ENCODE measurements at regions not wholly inside any gene's neighbourhood (a gene's known extent, or its start where the extent isn't known, plus 50 kb on each side); places are given as distances from the start of the nearest gene placed in this dataset.

DNA sequence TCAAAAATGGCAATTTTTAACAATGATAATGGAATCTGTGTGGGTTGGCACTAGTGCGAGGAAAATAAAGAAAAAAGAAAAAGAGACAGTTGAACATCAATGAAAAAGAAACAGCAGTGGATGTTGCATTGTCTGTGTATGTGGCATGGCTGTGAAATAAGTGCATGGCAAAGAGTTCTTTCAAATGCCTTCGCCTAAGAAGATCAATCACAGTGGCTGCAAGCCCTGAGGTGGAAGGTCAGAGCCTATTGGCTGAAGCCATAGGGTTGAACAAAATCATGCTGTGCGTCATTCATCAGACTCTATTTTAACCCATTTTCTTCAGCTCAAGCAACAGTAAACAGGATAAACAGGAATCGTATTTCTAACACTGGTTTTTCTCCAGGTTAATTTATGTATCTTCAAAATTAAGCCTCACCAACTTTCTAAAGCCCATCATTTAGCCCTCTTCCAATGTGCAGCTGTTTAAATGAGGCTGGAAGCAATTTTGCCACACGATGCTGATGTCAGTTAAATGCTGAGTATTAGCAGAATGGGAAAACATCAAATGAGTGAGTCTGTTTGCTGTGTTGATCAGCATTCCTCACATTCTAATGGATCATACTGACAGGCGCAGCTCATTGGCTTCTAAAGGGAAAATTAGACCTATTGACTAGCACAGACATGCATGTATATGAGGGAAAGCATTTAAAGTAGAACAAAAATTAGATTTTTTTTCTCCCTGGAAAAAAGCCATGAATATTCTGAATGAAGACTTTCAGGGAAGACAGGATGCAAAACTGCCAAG, 955.9 kb upstream of the EYS start:
- no peak for DNase-seq

DNA sequence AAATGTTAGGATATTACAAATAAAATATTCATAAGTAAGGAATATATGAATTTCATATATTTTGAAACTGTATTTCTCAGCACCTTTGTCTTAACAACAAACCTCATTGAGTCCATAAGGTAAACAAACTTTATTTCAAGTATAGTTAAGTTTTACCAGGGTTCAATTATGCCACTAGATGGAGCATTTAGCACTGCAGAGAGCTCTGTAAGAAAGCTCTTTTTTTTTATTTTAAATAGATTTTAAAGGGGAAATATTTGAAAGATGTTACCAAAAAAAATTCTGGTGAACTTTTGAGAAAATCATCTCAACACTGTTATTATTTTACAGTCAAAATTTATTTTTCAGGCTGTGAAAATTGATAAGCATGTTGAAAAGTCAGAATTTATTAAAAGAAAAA, 955.2 kb upstream of the EYS start:
- DNase-seq: no peak

DNA sequence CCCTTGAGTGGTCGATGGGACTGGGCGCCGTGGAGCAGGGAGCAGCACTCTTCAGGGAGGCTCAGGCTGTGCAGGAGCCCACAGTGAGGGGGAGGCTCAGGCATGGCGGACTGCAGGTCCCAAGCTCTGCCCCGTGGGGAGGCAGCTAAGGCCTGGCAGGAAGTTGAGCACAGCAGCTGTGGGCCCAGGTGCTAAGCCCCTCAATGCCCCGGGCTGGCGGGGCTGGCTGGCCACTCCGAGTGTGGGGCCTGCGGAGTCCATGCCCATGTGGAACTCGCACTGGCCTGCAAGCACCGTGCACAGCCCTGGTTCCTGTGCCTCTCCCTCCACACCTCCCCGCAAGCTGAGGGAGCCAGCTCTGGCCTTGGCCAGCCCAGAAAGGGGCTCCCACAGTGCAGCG, 948.4 kb upstream of the EYS start:
- DNase-seq: no peak

DNA sequence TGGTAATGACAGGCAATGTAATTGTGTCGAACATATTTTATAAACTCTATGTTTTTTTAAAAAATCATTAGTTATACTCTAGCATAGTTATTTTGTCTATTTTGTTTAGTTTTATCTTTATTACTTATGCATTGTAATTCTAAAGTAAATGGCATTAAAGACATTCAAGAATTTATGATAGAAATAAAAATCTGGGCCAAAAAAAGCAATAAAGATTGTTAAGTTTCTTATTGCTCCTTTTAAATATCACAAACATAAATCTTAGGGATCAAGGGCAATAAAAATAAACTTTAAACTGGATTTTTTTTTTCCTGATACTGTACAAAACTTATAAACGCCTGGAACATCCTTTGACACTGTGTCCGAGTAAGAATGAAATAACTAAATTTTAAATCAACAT, 931.5 kb upstream of the EYS start:
- DNase-seq: no peak

DNA sequence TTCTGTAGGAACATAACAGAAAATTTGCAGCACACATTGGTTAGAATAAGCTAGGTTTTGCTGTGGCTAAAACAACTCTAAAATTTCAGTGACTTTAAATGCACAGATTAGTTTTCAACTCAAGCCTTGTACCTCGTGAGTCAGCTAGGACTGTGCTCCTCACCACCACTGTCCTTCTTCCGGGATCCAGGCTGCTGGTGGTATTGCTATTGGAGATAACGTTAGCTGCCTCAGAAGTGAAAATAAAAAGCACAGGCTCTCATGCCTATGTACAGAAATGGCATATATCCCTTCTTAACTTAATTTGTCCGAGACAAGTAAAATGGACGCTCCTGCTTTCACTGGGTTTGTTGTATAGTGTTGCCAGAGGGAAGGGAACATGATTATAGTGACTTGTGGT, 931.1 kb upstream of the EYS start:
- DNase-seq: no peak

DNA sequence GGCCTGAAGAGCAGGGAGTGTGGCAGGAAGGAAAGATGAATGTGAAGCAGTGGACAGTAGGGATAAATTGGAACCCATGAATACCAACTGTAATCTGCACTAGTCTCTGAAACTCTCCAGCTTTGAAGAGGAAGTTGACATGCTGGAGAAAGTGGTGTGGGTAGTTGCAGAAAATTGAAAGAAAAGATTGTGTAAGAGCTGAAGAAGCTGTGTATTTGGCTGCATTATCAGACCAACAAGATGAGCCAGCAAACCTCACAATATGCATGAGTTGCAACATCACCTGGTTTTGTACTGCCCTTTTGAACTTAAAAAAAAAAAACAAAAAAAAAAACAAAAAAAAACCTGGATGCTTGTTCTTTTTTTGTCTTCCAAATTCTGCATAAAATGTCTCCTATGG, 921.9 kb upstream of the EYS start:
- no peak for DNase-seq

DNA sequence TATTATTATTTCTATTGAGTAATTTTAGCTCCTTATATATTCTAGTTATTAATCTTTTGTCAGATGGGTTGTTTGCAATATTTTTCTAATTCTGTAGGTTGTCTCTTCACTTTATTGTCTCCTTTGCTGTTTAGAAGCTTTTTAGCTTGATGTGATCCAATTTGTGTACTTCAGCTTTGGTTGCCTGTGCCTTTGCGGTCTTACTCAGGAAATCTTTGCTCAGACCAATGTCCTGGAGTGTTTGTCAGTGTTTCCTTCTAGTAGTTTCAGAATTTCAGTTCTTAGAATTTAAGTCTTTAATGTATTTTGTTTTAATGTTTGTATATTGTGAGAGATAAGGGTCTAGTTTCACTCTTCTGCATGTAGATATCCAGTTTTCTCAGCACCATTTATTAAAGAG, 916.0 kb upstream of the EYS start:
- no peak for DNase-seq

DNA sequence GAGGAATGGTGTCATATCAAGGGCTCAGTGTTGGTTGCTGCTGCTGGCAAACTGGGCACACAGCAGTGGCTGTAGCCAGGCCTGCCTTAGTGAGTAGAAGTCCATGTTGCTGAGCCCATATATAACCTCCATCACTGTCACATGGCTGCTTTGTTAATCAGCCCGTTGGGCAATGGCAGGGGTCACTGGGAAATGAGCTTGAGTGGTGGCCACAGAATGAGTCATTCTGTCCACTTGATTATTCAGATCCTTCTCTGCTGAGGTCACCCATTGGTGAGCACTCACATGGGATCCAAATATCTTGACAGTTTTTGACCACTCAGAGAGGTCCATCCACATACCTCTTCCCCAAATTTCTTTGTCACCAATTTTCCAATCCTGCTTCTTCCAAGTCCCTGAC, 898.9 kb upstream of the EYS start:
- DNase-seq: no peak

DNA sequence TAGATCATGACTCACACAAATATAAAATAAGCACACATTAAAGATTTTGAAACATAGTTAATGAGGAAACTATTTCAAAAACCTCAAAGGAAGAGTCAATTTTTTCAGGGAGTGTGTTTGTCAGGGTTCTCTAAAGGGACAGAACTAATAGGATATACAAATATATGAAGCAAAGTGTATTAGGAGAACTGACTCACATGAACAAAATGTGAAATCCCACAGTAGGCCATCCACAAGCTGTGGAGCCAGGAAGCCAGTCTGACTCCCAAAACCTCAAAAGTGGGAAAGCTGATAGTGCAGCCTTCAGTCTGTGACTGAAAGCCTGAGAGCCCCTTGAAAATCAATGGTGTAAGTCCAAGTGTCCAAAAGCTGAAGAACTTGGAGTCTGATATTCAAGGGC, 898.0 kb upstream of the EYS start:
- no peak for DNase-seq

DNA sequence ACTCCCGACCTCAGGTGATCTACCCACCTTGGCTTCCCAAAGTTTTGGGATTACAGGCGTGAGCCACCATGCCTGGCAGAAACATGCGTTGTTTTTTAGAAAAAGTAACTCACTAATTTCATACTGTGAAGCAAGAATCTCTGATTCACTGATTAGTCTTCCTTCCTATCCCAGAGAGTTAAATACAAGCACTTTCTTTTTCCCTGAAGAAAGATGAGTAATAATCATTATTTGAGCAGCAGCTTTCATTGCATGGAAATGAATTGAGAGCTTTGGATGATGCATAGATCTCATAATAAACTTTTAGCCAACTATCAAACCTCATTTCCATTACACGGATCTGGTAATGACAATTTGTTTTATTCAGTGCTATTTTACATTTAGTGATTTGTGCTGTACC, 892.5 kb upstream of the EYS start:
- DNase-seq: no peak

DNA sequence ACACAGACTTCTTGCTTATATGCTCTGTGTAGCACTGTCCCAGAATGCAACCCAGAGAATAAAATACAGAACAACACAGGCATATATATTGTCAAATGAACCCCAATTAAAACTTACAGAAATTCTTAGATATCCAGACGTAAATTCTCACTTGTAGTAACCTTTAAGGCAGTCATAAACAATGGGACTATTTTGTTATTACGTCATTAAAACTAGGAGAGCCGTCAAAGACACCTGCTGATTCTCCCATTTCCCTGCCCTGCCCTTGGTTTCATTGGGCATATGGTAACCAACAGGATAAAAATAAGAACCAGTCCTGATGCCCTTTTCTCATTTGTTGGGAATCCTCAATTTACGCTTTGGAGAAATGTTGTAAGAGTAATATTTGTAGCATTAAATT, 871.3 kb upstream of the EYS start:
- DNase-seq: no peak

DNA sequence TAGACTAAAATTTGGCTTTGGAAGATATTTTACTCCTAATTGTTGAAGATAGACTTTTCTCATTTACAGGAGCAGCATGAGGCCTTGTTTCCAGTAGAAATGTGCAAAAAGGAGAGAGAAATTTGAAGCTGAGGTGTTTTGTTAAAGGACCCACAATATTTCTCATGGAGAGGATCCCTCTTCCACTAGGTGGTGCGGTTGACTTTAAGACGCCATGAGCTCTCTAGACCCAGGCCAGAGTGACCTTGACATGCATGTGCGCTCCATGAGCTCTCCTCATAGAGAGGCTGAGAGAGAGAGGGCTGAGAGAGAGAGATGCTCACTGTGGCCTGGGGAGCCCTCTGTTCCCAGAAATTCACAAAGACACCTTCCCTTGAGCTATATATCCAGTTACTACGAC, 861.2 kb upstream of the EYS start:
- DNase-seq: no peak

DNA sequence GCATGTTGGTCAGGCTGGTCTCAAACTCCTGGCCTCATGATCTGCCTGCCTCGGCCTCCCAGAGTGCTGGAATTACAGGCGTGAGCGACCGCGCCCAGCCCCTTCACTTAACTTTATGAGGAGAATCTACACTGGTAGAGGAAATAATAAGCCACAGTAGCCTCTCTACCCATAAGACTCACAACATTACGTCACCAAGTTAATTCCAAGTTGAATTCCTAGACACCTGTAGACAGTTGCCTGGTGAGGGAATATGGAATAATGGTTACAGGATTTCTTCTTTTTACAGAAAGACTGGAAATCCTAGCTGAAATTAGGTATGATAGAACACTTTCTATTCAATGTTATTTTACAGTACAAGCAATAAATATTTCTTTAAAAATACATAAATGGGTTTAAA, 854.5 kb upstream of the EYS start:
- no peak for DNase-seq

DNA sequence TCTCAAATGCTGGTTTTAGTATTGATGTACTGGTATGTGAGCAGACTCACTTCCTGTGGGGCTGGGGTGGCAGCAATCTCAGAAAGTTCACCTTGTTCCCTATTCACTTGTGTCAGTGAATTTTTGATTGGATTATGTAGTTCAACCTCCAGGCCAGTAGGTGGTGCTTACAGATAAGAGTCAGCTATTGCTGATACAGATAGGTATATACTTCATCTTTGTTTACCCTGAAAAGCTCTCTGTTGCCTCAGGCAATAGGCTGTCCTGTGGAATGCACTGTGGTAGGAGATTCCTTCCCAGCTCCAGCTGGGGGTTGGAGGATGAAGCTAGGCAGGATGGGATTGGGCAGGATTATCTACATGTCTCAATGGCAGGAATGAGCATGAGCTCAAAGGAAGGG, 851.2 kb upstream of the EYS start:
- DNase-seq: no peak

DNA sequence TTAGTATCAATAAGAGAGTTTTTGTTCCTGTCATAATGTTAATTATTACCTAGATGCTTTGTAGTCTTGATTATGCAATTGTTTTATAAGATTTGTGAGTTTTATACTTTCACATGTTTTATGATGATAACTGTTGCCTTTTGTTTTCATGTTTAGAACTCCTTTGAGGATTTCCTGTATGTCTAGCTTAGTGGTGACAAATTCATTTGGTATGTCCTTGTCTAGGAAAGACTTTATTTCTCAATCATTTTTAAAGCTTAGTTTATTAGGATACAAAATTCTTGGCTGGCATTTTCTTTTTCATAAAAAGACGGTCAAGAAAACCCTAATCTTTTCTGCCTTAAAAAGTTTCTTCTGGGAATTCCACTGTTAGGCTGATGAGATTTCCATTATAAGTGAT, 849.9 kb upstream of the EYS start:
- DNase-seq: no peak

DNA sequence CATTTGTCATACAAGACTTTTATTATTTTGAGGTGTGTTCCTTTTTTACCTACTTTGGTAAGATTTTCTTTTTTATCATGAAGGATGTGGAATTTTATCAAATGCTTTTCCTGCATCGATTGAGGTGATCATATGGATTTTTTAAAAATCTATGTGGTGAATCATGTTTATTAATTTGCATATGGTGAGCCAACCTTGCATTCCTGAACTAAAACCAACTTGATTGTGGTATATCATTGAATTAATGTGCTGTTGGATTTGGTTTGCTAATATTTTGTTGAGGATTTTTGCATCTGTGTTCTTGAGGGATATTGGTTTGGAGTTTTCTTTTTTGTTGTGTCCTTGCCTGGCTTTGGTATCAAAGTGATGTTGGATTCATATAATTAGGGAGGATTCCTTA, 848.1 kb upstream of the EYS start:
- DNase-seq: no peak

DNA sequence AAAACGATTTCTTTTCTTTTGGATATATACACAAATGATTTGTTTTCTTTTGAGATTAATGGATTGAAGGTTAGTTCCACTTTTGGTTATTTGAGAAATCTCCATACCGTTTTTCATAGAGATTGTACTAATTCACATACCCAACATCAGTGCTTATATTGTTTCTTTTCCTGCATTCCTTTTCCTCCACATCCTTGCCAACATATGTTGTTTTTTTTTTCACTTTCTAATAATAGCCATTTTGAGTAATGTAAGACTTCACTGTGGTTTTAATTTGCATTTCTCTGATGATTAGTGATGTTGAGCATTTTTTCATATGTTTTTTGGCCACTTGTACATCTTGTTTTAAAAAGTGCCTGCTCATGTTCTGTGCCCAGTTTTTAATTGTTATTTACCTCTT, 846.4 kb upstream of the EYS start:
- DNase-seq: no peak

DNA sequence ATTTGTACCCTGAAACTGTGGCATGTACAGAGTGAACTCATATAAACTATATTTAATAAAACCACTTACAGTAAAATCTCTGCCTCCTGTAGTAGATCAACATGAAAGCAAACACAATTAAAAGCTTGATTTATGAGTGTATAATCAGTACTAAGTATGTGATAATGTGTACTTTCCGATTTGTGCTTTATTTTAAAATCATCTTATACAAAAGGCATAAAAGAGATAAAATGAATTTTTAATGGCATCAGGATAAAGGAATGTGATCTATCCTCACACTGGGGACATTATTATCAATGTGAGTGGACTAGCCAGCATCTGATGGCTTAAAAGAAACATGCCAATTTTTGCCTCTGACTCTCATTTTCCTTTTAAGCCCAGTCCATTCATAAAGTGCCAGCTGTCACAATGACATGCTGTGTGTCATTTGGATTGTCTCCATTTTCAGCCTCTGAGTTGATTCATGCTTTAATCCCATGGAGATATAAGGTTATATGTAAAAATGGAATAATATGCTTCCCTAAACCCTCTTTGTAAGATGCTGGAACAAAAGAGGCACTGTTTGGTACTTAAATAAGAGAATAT, 831.6 kb upstream of the EYS start:
- peak in 6 of 56 donors; percentile 0 to 5 (median 4) for DNase-seq

DNA sequence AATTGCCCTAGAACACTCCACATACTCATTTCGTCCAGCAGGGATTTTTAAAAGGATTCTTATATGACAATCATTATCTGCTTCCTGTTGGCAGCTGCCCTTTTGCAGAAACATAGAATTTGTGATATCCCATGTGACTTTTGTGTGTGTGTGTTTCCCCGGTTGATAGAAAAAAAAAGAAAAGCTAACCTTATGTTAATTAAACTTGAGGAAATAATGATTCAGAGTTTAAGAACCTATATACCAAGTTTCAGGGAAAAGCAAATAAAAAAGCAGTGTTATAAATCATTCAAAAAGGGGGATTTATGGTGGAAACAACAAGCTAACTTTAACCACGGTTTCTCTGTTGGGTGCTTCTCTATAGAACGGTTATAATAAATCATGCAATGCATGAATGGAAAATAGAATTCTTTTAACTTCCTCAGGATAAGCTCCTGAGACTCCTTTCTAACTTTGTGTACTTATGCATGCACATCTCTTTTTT, 826.9 kb upstream of the EYS start:
- no peak for DNase-seq

DNA sequence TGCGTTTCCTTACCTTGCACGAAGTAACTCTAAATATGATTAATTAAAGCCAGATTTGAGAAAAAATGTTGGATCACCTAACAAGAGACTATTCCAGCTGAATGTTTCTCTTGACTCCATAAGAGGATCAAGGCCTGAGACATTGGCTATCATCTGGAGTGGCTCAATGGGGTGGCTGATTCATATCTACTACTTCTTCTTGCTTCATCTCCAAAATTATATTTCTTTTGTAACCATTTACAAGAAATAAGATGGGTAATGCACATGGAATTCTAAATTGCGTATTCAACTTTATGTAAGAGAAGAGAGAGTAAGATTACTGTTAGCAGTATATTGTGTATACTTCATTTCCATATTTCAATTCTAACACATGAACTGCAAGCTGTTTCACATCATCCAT, 819.0 kb upstream of the EYS start:
- no peak for DNase-seq

DNA sequence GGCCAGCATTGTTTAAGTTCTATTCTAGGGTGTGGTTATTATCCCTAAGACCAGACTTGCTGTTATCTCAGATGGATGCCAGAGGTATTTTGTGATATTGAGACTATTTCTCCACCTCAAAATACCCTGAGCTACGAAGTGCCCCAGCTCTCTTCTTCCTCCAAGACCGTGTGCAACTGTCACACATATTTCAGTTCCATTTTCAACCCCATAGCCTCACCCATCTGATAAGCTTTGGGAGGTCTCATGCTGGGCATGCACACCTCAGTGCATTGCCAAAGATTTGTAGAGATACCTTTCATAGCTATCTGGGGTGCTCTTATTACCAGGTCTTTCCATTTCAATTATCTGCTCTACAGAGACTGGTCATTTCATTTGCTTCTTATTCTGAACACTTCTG, 815.8 kb upstream of the EYS start:
- no peak for DNase-seq

DNA sequence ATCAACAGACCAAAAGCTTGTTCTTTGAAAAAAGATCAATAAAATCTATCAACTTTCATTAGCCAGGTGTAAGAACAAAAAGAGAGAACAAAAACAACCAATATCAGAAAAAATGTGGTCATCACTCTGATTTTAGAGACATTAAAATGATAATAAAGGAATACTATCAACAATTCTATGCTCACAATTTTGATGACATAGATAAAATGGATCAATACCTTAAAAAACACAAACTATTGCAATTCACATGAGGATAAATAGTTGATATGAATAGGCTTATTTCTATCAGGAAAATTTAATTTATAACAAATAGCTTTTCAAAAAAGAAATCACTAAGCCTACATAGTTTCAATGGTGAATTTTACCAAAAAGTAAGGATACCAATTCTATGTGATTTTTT, 809.4 kb upstream of the EYS start:
- no peak for DNase-seq

DNA sequence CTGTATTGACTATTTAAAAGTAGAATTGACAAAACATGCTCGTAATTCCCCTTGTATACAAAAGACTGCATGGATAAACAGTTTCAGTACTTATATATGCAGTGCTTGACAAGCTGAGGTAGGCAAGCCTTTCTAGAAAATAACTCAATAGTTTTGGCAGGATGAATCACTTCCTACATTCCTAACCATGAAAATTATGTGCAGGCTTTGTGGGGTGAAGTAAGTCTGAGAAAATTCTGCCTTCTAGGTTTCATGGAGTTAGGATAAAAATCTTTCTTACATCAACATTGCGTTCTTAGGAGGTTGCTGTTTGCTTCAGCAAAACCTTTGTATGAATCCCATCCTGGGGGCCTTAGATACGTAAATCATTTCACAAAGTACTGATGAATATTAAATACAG, 801.4 kb upstream of the EYS start:
- DNase-seq: no peak

DNA sequence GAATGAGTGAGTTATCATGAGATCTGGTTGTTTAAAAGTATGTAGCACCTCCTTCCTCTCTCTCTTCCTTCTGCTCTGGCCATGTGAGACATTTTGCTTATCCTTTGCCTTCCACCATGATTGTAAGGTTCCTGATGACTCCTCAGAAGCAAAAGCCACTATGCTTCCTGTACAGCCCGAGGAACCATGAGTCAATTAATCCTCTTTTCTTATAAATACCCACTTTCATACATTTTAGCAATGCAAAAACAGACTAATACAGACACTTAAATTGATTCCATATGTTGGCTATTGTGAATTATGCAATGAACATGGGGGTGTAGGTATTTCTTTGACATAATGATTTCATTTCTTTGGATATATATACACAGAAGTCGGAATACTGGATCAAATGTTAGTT, 792.8 kb upstream of the EYS start:
- no peak for DNase-seq

Data from nucleus accumbens (tissue), 56 donors.